SK-N-SH (cell line): ENCODE measurements at regions not wholly inside any gene's neighbourhood (a gene's known extent, or its start where the extent isn't known, plus 50 kb on each side); places are given as distances from the start of the nearest gene placed in this dataset.
"Not testable (repeated sequence)": the region's sequence is repeated elsewhere in the genome, so short reads cannot be mapped to it uniquely, and the experiment has no call there.

ENCODE experiments used
- CTCF ChIA-PET: fragments of 300-600, 350-600 bp; formaldehyde crosslinking; extraction: SDS; loops from one replicate; lab custom pipeline; 2021; lab: Yijun Ruan, JAX
- POLR2A ChIA-PET: fragments of 350-600 bp; sonication (Branson Sonifier 250); formaldehyde crosslinking; extraction: SDS; loops from one replicate; lab custom pipeline; 2020; ENCODE audit warnings: antibody characterized with exemption, inconsistent platforms; lab: Yijun Ruan, JAX
- DNase-seq: peaks from one replicate; pipeline ENCODE4 v3.0.0; 2012
- H2AFZ ChIP-seq: fragments of 200-600 bp; sonication (generic); 2 replicates; pipeline ENCODE4 v1.8.1; 2016; ENCODE audit warnings: antibody characterized with exemption, mild to moderate bottlenecking, low read depth
- H3F3A ChIP-seq: fragments of 200-600 bp; sonication (generic); replicated peaks from 2 replicates; pipeline ENCODE3; 2016; ENCODE audit warnings: antibody characterized with exemption, mild to moderate bottlenecking; ENCODE audit not compliant: insufficient read depth
- H3K27ac ChIP-seq, 2 experiments: fragments of 200-500 bp in 1 of 2; fragments of 200-600 bp in 1 of 2; sonication (Bioruptor generic) in 1 of 2; sonication (generic), shearing (Covaris generic) in 1 of 2; 2 replicates each; pipeline versions ENCODE4 v1.5.1 to v1.6.1; 2014 to 2016; ENCODE audit warnings: low read depth in 2 of 2, inconsistent platforms in 1 of 2, low read length in 1 of 2, mild to moderate bottlenecking in 1 of 2, mixed read lengths in 1 of 2
- H3K27me3 ChIP-seq: fragments of 200-600 bp; sonication (generic), shearing (Covaris generic); 2 replicates; pipeline ENCODE4 v1.6.1; 2016; ENCODE audit warnings: mixed run types; ENCODE audit not compliant: insufficient read depth
- H3K36me3 ChIP-seq, 2 experiments: fragments of 200-500 bp in 1 of 2; fragments of 200-600 bp in 1 of 2; sonication (Bioruptor generic) in 1 of 2; sonication (generic) in 1 of 2; replicated peaks in 1 of 2; 2 replicates each; pipeline versions ENCODE3 to v1.5.1; 2014 to 2016; ENCODE audit warnings: low read length in 1 of 2, mild to moderate bottlenecking in 1 of 2; ENCODE audit not compliant: insufficient read depth in 2 of 2, control insufficient read depth in 1 of 2
- H3K4me1 ChIP-seq, 2 experiments: fragments of 200-500 bp in 1 of 2; fragments of 200-600 bp in 1 of 2; sonication (Bioruptor generic) in 1 of 2; sonication (generic), shearing (Covaris generic) in 1 of 2; 2 replicates each; pipeline versions ENCODE4 v1.5.1 to v1.6.1; 2014 to 2016; ENCODE audit warnings: low read depth in 1 of 2, low read length in 1 of 2, mixed run types in 1 of 2; ENCODE audit not compliant: insufficient read depth in 2 of 2, control insufficient read depth in 1 of 2
- H3K4me2 ChIP-seq: fragments of 200-600 bp; sonication (generic), shearing (Covaris generic); 2 replicates; pipeline ENCODE4 v1.6.1; 2017; ENCODE audit warnings: mixed run types
- H3K4me3 ChIP-seq, 2 experiments: fragments of 200-500 bp in 1 of 2; fragments of 200-600 bp in 1 of 2; sonication (Bioruptor generic) in 1 of 2; sonication (generic), shearing (Covaris generic) in 1 of 2; 2 replicates each; pipeline versions ENCODE4 v1.5.1 to v1.8.1; 2014 to 2016; ENCODE audit warnings: low read depth in 2 of 2, inconsistent platforms in 1 of 2, low read length in 1 of 2, mild to moderate bottlenecking in 1 of 2, mixed read lengths in 1 of 2, moderate library complexity in 1 of 2
- H3K79me2 ChIP-seq: fragments of 200-600 bp; sonication (generic); 2 replicates; pipeline ENCODE4 v1.8.1; 2017; ENCODE audit warnings: mild to moderate bottlenecking; ENCODE audit not compliant: insufficient read depth
- H3K9ac ChIP-seq: fragments of 200-600 bp; sonication (generic); 2 replicates; pipeline ENCODE4 v1.6.1; 2017; ENCODE audit warnings: mixed run types
- H3K9me2 ChIP-seq: fragments of 200-600 bp; sonication (generic); 2 replicates; pipeline ENCODE4 v1.6.1; 2017; ENCODE audit warnings: mixed run types
- H3K9me3 ChIP-seq: fragments of 200-600 bp; sonication (generic); 2 replicates; pipeline ENCODE4 v1.6.1; 2017; ENCODE audit warnings: mixed run types, mild to moderate bottlenecking, moderate library complexity
- H4K20me1 ChIP-seq: fragments of 200-600 bp; sonication (generic); 2 replicates; pipeline ENCODE4 v1.6.1; 2017; ENCODE audit warnings: mild to moderate bottlenecking, mixed run types; ENCODE audit not compliant: insufficient read depth
- CHD2 ChIP-seq: fragments of 150-350 bp; IDR thresholded peaks from 2 replicates; pipeline ENCODE4 v1.6.1; 2018; ENCODE audit warnings: low read length; ENCODE audit not compliant: partially characterized antibody
- EZH2phosphoT487 ChIP-seq: fragments of 200-600 bp; sonication (generic); IDR thresholded peaks from 2 replicates; pipeline ENCODE4 v1.6.1; 2017; ENCODE audit warnings: low read depth, mixed run types, mild to moderate bottlenecking, antibody characterized with exemption, moderate library complexity, borderline replicate concordance
- FOSL2 ChIP-seq: IDR thresholded peaks from 2 replicates; pipeline ENCODE4 v1.4.0; 2012; ENCODE audit warnings: low read depth, mild to moderate bottlenecking, moderate library complexity, borderline replicate concordance
- FOXJ3 ChIP-seq: sonication (generic); formaldehyde crosslinking; IDR thresholded peaks from 2 replicates; pipeline ENCODE4 v1.5.1; 2020; ENCODE audit warnings: mild to moderate bottlenecking, missing genetic modification reagents
- FOXM1 ChIP-seq: IDR thresholded peaks from 2 replicates; pipeline ENCODE4 v1.4.0; 2012; ENCODE audit warnings: low read depth, mild to moderate bottlenecking
- MXI1 ChIP-seq: IDR thresholded peaks from 2 replicates; pipeline ENCODE4 v1.6.1; 2012; ENCODE audit warnings: mild to moderate bottlenecking, low read depth, low read length, improper control_type of control experiment
- NFIC ChIP-seq: IDR thresholded peaks from 2 replicates; pipeline ENCODE4 v1.4.0; 2012; ENCODE audit warnings: borderline replicate concordance
- SMC3 ChIP-seq: IDR thresholded peaks from 2 replicates; pipeline ENCODE4 v1.6.1; 2012; ENCODE audit warnings: low read depth, low read length, improper control_type of control experiment
- TAF1 ChIP-seq: IDR thresholded peaks from 2 replicates; pipeline ENCODE4 v1.6.1; 2012; ENCODE audit warnings: low read depth, mild to moderate bottlenecking, low read length, moderate library complexity, borderline replicate concordance
- TCF12 ChIP-seq: IDR thresholded peaks from 2 replicates; pipeline ENCODE4 v1.4.0; 2012
- ZBTB33 ChIP-seq: IDR thresholded peaks from 2 replicates; pipeline ENCODE4 v1.4.0; 2012; ENCODE audit warnings: low read depth, borderline replicate concordance
- WGBS: methylation state at CpG from one replicate; pipeline ENCODE4 v1.1.6; 2017; ENCODE audit warnings: low lambda C conversion rate; 5-methylcytosine and 5-hydroxymethylcytosine counted together
- TF ChIP-seq, protein P1 (sequence below): fragments of 200-600 bp; sonication (generic); IDR thresholded peaks from 2 replicates; pipeline ENCODE4 v1.6.1; 2017; ENCODE audit warnings: antibody characterized with exemption, mild to moderate bottlenecking, moderate library complexity
- TF ChIP-seq, protein P2 (sequence below): IDR thresholded peaks from 2 replicates; pipeline ENCODE4 v1.6.1; 2012; ENCODE audit warnings: mild to moderate bottlenecking, low read depth, low read length, moderate library complexity
- TF ChIP-seq, protein P3 (sequence below): fragments of 150-350 bp; IDR thresholded peaks from 2 replicates; pipeline ENCODE4 v1.6.1; 2017; ENCODE audit warnings: antibody characterized with exemption, low read length, low read depth, borderline replicate concordance

- no peaks in the 10 kb centered on the region for H3K79me2 ChIP-seq
- no peaks in the 10 kb centered on the region for H3K9me2 ChIP-seq
- no peaks in the 10 kb centered on the region for H3K9me3 ChIP-seq
- ChIA-PET POLR2A (no interaction called here), CTCF (interaction anchor here (1.0 kb wide), 1 partner anchor 21 kb away, joined by 3 read pairs; no protein-coding TSS in a partner anchor)
- no peaks in the 10 kb centered on the region for H4K20me1 ChIP-seq
- H3K36me3 ChIP-seq = no peaks in the 10 kb centered on the region
- no peak for DNase-seq
- H3K27ac ChIP-seq = no peak overlapping the region
- no peaks in the 10 kb centered on the region for H3K27me3 ChIP-seq
- H3K4me1 ChIP-seq = no peaks in the 10 kb centered on the region
- no peak overlapping the region for H3K4me3 ChIP-seq
- H3F3A ChIP-seq = no peaks in the 10 kb centered on the region
- no peak overlapping the region for H2AFZ ChIP-seq
- TF ChIP-seq FOXM1 (no peak), SMC3 (no peak), EZH2phosphoT487 (no peak), ZBTB33 (no peak), MXI1 (no peak), FOXJ3 (CRISPR knock-in tag) (no peak), TCF12 (no peak)
- TF ChIP-seq, protein P1, sequence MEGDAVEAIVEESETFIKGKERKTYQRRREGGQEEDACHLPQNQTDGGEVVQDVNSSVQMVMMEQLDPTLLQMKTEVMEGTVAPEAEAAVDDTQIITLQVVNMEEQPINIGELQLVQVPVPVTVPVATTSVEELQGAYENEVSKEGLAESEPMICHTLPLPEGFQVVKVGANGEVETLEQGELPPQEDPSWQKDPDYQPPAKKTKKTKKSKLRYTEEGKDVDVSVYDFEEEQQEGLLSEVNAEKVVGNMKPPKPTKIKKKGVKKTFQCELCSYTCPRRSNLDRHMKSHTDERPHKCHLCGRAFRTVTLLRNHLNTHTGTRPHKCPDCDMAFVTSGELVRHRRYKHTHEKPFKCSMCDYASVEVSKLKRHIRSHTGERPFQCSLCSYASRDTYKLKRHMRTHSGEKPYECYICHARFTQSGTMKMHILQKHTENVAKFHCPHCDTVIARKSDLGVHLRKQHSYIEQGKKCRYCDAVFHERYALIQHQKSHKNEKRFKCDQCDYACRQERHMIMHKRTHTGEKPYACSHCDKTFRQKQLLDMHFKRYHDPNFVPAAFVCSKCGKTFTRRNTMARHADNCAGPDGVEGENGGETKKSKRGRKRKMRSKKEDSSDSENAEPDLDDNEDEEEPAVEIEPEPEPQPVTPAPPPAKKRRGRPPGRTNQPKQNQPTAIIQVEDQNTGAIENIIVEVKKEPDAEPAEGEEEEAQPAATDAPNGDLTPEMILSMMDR = no peak
- no peak overlapping the region for H3K9ac ChIP-seq
- no peak overlapping the region for H3K4me2 ChIP-seq
Measured at GRCh38 chr19:29139227-29139626, 73.7 kb downstream of the UQCRFS1 start.

GRCh38 chr19:29138206-29138605 is 74.7 kb downstream of the UQCRFS1 start:
- H3K27me3 ChIP-seq, H4K20me1 ChIP-seq, H2AFZ ChIP-seq, H3K9me2 ChIP-seq, H3F3A ChIP-seq, H3K9ac ChIP-seq, H3K4me3 ChIP-seq, H3K4me2 ChIP-seq, H3K36me3 ChIP-seq, POLR2A ChIA-PET, H3K79me2 ChIP-seq, H3K9me3 ChIP-seq, DNase-seq, H3K4me1 ChIP-seq, H3K27ac ChIP-seq: not testable (repeated sequence)
- 8% methylated on average over 3 of the region's 3 CpGs for WGBS
- CTCF ChIA-PET = interaction anchor here (1.0 kb wide), 1 partner anchor 20 kb away, joined by 3 read pairs; no protein-coding TSS in a partner anchor

- ChIA-PET CTCF (interaction anchor here (1.3 kb wide), 1 partner anchor 10 kb away, joined by 3 read pairs; no protein-coding TSS in a partner anchor), POLR2A (no interaction called here)
- H3F3A ChIP-seq = no peaks in the 10 kb centered on the region
- no peaks in the 10 kb centered on the region for H3K79me2 ChIP-seq
- H3K4me1 ChIP-seq = no peaks in the 10 kb centered on the region
- H3K27me3 ChIP-seq = peaks cover 5% of the 10 kb centered on the region; the same call in 1 of the 2 replicates
- H3K9me2 ChIP-seq = no peaks in the 10 kb centered on the region
- no peak overlapping the region for H3K4me3 ChIP-seq
- no peaks in the 10 kb centered on the region for H3K36me3 ChIP-seq
- no peak overlapping the region for H3K4me2 ChIP-seq
- H3K27ac ChIP-seq = no peak overlapping the region
- H3K9me3 ChIP-seq = no peaks in the 10 kb centered on the region
- H2AFZ ChIP-seq = no peak overlapping the region
- H4K20me1 ChIP-seq = no peaks in the 10 kb centered on the region
- 0% methylated on average over 2 of the region's 2 CpGs for WGBS
- no peak for DNase-seq
- no peak overlapping the region for H3K9ac ChIP-seq
- TF ChIP-seq FOSL2 (no peak), NFIC (no peak), CHD2 (no peak), SMC3 (no peak), TCF12 (no peak), TAF1 (no peak)
- TF ChIP-seq, protein P2, sequence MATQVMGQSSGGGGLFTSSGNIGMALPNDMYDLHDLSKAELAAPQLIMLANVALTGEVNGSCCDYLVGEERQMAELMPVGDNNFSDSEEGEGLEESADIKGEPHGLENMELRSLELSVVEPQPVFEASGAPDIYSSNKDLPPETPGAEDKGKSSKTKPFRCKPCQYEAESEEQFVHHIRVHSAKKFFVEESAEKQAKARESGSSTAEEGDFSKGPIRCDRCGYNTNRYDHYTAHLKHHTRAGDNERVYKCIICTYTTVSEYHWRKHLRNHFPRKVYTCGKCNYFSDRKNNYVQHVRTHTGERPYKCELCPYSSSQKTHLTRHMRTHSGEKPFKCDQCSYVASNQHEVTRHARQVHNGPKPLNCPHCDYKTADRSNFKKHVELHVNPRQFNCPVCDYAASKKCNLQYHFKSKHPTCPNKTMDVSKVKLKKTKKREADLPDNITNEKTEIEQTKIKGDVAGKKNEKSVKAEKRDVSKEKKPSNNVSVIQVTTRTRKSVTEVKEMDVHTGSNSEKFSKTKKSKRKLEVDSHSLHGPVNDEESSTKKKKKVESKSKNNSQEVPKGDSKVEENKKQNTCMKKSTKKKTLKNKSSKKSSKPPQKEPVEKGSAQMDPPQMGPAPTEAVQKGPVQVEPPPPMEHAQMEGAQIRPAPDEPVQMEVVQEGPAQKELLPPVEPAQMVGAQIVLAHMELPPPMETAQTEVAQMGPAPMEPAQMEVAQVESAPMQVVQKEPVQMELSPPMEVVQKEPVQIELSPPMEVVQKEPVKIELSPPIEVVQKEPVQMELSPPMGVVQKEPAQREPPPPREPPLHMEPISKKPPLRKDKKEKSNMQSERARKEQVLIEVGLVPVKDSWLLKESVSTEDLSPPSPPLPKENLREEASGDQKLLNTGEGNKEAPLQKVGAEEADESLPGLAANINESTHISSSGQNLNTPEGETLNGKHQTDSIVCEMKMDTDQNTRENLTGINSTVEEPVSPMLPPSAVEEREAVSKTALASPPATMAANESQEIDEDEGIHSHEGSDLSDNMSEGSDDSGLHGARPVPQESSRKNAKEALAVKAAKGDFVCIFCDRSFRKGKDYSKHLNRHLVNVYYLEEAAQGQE = no peak
- TF ChIP-seq, protein P3, sequence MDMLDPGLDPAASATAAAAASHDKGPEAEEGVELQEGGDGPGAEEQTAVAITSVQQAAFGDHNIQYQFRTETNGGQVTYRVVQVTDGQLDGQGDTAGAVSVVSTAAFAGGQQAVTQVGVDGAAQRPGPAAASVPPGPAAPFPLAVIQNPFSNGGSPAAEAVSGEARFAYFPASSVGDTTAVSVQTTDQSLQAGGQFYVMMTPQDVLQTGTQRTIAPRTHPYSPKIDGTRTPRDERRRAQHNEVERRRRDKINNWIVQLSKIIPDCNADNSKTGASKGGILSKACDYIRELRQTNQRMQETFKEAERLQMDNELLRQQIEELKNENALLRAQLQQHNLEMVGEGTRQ = no peak
Measured at GRCh38 chr19:29131456-29131855, 81.5 kb downstream of the UQCRFS1 start.
